Endothelial cell of umbilical vein (primary cell): ENCODE measurements at regions not wholly inside any gene's neighbourhood (a gene's known extent, or its start where the extent isn't known, plus 50 kb on each side); places are given as distances from the start of the nearest gene placed in this dataset.

ENCODE experiments used
- CTCF ChIP-seq, 2 donors: IDR thresholded peaks; 1 replicate in 1 of 2; 2 replicates in 1 of 2; pipeline ENCODE4 v1.5.1; 2011; ENCODE audit warnings: low read length in 2 of 2, mild to moderate bottlenecking in 2 of 2, moderate library complexity in 2 of 2, control low read depth in 1 of 2, inconsistent platforms in 1 of 2, low read depth in 1 of 2; ENCODE audit not compliant: insufficient read depth in 1 of 2; ENCODE audit errors: extremely low read depth in 1 of 2
- EZH2 ChIP-seq: IDR thresholded peaks from 2 replicates; pipeline ENCODE4 v1.6.1; 2012; ENCODE audit warnings: borderline replicate concordance, low read depth, mild to moderate bottlenecking, moderate library complexity, low read length, inconsistent platforms; ENCODE audit not compliant: severe bottlenecking
- FOS ChIP-seq: IDR thresholded peaks from 2 replicates; pipeline ENCODE4 v1.6.1; 2011; ENCODE audit warnings: mild to moderate bottlenecking, low read length, moderate library complexity, borderline replicate concordance; ENCODE audit not compliant: insufficient read depth
- GATA2 ChIP-seq: IDR thresholded peaks from 2 replicates; pipeline ENCODE4 v1.7.0; 2011; ENCODE audit warnings: low read depth, mild to moderate bottlenecking, moderate library complexity, mixed read lengths, low read length; ENCODE audit not compliant: insufficient read length, insufficient read depth
- JUN ChIP-seq: IDR thresholded peaks from 2 replicates; pipeline ENCODE4 v1.6.1; 2011; ENCODE audit warnings: borderline replicate concordance, low read depth; ENCODE audit not compliant: insufficient read length, insufficient read depth
- MAX ChIP-seq: IDR thresholded peaks from 2 replicates; pipeline ENCODE4 v1.6.1; 2011; ENCODE audit not compliant: insufficient read depth, insufficient read length
- MYC ChIP-seq: IDR thresholded peaks from one replicate; pipeline ENCODE4 v1.6.1; 2011; ENCODE audit warnings: mild to moderate bottlenecking, low read depth, low read length
- POLR2A ChIP-seq: IDR thresholded peaks from 2 replicates; pipeline ENCODE4 v1.6.1; 2012; ENCODE audit warnings: low read depth, mild to moderate bottlenecking, control low read depth, low read length
- POLR2AphosphoS5 ChIP-seq: IDR thresholded peaks from 2 replicates; pipeline ENCODE4 v1.6.1; 2012; ENCODE audit warnings: low read depth, mild to moderate bottlenecking, control low read depth, low read length, moderate library complexity; ENCODE audit not compliant: insufficient read depth

- TF ChIP-seq CTCF (IDR thresholded peaks at IDR 0.05; ENCODE audit: extremely low read depth in 1 of 2, insufficient read depth in 1 of 2, low read depth in 1 of 2, low read length in 2 of 2) (no peak), POLR2AphosphoS5 (no peak), MYC (no peak), EZH2 (no peak), POLR2A (no peak), JUN (no peak), MAX (no peak), FOS (no peak), GATA2 (no peak)
Measured at GRCh38 chr1:201676641-201677040, 137.7 kb downstream of the NAV1 start.
